ENCODE measurements at regions not wholly inside any gene's neighbourhood (a gene's known extent, or its start where the extent isn't known, plus 50 kb on each side); places are given as distances from the start of the nearest gene placed in this dataset.
"Not testable (repeated sequence)": the region's sequence is repeated elsewhere in the genome, so short reads cannot be mapped to it uniquely, and the experiment has no call there.

DNA sequence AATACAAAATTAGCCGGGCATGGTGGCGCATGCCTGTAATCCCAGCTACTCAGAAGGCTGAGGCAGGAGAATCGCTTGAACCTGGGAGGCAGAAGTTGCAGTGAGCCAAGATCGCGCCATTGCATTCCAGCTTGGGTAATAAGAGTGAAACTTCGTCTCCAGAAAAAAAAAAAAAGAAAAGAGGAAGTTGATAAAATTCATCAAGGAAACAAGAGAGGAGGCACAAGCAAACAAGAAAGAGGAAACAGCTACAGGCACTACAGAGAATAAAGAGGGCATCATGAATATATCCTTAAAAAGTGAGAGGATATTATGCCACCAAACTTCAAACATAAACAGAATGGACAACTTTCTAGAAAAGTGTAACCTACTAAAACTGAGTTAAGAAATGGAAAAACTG lies 98.3 kb downstream of the NIBAN1 start:
- ATAC-seq; H3K4me3 ChIP-seq (replicated peaks in 1 of 2; ENCODE audit: low read depth in 1 of 2, low read length in 2 of 2); H3K9me2 ChIP-seq (ENCODE audit: insufficient read depth); H3K27ac ChIP-seq (ENCODE audit: low read depth, low read length); H4K20me1 ChIP-seq (ENCODE audit: insufficient read depth); H3K27me3 ChIP-seq (ENCODE audit: insufficient read depth, low read length); H3K79me2 ChIP-seq (ENCODE audit: insufficient read depth, low read length); RAD21 ChIA-PET (ENCODE audit: low non-redundant PET in 1 of 2, low total read pairs in 2 of 2, uncharacterized antibody in 2 of 2, unreplicated experiment in 2 of 2); H2AFZ ChIP-seq (ENCODE audit: low read depth, low read length, poor library complexity, severe bottlenecking); CTCF ChIA-PET; POLR2A ChIA-PET; intact Hi-C loops (cut with micrococcal nuclease); H3K4me1 ChIP-seq (ENCODE audit: control insufficient read depth in 1 of 2, insufficient read depth in 2 of 2, low read length in 2 of 2); DNase-seq (ENCODE audit: low read depth, low spot score); H3K36me3 ChIP-seq (ENCODE audit: control insufficient read depth in 1 of 2, insufficient read depth in 2 of 2, low read length in 2 of 2); BruUV-seq (replicated peaks); H3K4me2 ChIP-seq (ENCODE audit: low read length); H3K9ac ChIP-seq (ENCODE audit: low read length); H3K9me3 ChIP-seq (ENCODE audit: control insufficient read depth in 1 of 2, insufficient read depth in 1 of 2, low read depth in 1 of 2, low read length in 2 of 2): not testable (repeated sequence)

DNA sequence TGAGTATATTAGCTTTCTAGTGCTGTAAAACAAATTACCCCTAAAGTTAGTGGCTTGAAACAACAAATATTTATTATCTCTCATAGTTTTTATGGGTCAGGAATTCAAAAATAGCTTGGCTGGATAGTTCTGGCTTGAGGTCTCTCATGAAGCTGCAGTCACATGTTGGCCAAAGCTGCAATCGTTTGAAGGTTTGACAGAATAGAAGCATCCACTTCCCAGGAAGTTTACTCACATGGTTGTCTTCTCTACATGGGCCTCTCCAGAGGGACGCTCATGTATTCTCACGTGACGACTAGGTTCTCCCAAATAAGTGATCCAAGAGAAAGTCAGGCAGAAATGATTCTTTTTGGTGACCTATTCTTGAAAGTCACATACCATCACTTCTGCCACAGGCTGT lies 99.1 kb downstream of the NIBAN1 start:
- no TSS peak for BruUV-seq (replicated peaks)
- Histone ChIP-seq H3K36me3 (ENCODE audit: control insufficient read depth in 1 of 2, insufficient read depth in 2 of 2, low read length in 2 of 2) (no peaks in the 10 kb centered on the region), H3K4me3 (replicated peaks in 1 of 2; ENCODE audit: low read depth in 1 of 2, low read length in 2 of 2) (no peak overlapping the region), H3K4me2 (ENCODE audit: low read length) (no peak overlapping the region), H3K9me2 (ENCODE audit: insufficient read depth) (no peaks in the 10 kb centered on the region), H4K20me1 (ENCODE audit: insufficient read depth) (no peaks in the 10 kb centered on the region), H3K27me3 (ENCODE audit: insufficient read depth, low read length) (no peaks in the 10 kb centered on the region), H2AFZ (ENCODE audit: low read depth, low read length, poor library complexity, severe bottlenecking) (no peak overlapping the region), H3K4me1 (ENCODE audit: control insufficient read depth in 1 of 2, insufficient read depth in 2 of 2, low read length in 2 of 2) (no peaks in the 10 kb centered on the region), H3K27ac (ENCODE audit: low read depth, low read length) (no peak overlapping the region), H3K9ac (ENCODE audit: low read length) (no peak overlapping the region), H3K9me3 (ENCODE audit: control insufficient read depth in 1 of 2, insufficient read depth in 1 of 2, low read depth in 1 of 2, low read length in 2 of 2) (no peaks in the 10 kb centered on the region), H3K79me2 (ENCODE audit: insufficient read depth, low read length) (no peaks in the 10 kb centered on the region)
- RAD21 ChIA-PET (ENCODE audit: low non-redundant PET in 1 of 2, low total read pairs in 2 of 2, uncharacterized antibody in 2 of 2, unreplicated experiment in 2 of 2) = no interaction called here
- ATAC-seq (no peak), DNase-seq (ENCODE audit: low read depth, low spot score) (no peak)
- intact Hi-C loops (cut with micrococcal nuclease) = no loop called here
- TF ChIP-seq SIN3A (IDR thresholded peaks at IDR 0.05; ENCODE audit: low read depth) (no peak), EGR1 (IDR thresholded peaks at IDR 0.05; ENCODE audit: low read depth) (no peak), ELF1 (IDR thresholded peaks at IDR 0.05; ENCODE audit: borderline replicate concordance, low read depth) (no peak), RAD21 (IDR thresholded peaks at IDR 0.05; ENCODE audit: low read depth) (no peak), POLR2A (IDR thresholded peaks at IDR 0.05; ENCODE audit: borderline replicate concordance, extremely low read depth, insufficient read depth, insufficient read length) (no peak)
- TF ChIP-seq, protein P1, sequence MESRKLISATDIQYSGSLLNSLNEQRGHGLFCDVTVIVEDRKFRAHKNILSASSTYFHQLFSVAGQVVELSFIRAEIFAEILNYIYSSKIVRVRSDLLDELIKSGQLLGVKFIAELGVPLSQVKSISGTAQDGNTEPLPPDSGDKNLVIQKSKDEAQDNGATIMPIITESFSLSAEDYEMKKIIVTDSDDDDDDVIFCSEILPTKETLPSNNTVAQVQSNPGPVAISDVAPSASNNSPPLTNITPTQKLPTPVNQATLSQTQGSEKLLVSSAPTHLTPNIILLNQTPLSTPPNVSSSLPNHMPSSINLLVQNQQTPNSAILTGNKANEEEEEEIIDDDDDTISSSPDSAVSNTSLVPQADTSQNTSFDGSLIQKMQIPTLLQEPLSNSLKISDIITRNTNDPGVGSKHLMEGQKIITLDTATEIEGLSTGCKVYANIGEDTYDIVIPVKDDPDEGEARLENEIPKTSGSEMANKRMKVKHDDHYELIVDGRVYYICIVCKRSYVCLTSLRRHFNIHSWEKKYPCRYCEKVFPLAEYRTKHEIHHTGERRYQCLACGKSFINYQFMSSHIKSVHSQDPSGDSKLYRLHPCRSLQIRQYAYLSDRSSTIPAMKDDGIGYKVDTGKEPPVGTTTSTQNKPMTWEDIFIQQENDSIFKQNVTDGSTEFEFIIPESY (IDR thresholded peaks at IDR 0.05; ENCODE audit: extremely low read depth, insufficient replicate concordance, low read length) = no peak
- TF ChIP-seq, protein P2, sequence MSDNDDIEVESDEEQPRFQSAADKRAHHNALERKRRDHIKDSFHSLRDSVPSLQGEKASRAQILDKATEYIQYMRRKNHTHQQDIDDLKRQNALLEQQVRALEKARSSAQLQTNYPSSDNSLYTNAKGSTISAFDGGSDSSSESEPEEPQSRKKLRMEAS (IDR thresholded peaks at IDR 0.05) = no peak
- TF ChIP-seq, protein P3, sequence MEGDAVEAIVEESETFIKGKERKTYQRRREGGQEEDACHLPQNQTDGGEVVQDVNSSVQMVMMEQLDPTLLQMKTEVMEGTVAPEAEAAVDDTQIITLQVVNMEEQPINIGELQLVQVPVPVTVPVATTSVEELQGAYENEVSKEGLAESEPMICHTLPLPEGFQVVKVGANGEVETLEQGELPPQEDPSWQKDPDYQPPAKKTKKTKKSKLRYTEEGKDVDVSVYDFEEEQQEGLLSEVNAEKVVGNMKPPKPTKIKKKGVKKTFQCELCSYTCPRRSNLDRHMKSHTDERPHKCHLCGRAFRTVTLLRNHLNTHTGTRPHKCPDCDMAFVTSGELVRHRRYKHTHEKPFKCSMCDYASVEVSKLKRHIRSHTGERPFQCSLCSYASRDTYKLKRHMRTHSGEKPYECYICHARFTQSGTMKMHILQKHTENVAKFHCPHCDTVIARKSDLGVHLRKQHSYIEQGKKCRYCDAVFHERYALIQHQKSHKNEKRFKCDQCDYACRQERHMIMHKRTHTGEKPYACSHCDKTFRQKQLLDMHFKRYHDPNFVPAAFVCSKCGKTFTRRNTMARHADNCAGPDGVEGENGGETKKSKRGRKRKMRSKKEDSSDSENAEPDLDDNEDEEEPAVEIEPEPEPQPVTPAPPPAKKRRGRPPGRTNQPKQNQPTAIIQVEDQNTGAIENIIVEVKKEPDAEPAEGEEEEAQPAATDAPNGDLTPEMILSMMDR (IDR thresholded peaks at IDR 0.05 in 2 of 3, conservative IDR thresholded peaks at IDR 0.05 in 1 of 3; ENCODE audit: borderline replicate concordance in 1 of 3, insufficient read depth in 1 of 3, low read depth in 2 of 3, low read length in 2 of 3) = no peak
- TF ChIP-seq, protein P4, sequence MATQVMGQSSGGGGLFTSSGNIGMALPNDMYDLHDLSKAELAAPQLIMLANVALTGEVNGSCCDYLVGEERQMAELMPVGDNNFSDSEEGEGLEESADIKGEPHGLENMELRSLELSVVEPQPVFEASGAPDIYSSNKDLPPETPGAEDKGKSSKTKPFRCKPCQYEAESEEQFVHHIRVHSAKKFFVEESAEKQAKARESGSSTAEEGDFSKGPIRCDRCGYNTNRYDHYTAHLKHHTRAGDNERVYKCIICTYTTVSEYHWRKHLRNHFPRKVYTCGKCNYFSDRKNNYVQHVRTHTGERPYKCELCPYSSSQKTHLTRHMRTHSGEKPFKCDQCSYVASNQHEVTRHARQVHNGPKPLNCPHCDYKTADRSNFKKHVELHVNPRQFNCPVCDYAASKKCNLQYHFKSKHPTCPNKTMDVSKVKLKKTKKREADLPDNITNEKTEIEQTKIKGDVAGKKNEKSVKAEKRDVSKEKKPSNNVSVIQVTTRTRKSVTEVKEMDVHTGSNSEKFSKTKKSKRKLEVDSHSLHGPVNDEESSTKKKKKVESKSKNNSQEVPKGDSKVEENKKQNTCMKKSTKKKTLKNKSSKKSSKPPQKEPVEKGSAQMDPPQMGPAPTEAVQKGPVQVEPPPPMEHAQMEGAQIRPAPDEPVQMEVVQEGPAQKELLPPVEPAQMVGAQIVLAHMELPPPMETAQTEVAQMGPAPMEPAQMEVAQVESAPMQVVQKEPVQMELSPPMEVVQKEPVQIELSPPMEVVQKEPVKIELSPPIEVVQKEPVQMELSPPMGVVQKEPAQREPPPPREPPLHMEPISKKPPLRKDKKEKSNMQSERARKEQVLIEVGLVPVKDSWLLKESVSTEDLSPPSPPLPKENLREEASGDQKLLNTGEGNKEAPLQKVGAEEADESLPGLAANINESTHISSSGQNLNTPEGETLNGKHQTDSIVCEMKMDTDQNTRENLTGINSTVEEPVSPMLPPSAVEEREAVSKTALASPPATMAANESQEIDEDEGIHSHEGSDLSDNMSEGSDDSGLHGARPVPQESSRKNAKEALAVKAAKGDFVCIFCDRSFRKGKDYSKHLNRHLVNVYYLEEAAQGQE (IDR thresholded peaks at IDR 0.05; ENCODE audit: low read depth) = no peak
- POLR2A ChIA-PET = no interaction called here
- CTCF ChIA-PET = no interaction called here
